ENCODE measurements at regions not wholly inside any gene's neighbourhood (a gene's known extent, or its start where the extent isn't known, plus 50 kb on each side); places are given as distances from the start of the nearest gene placed in this dataset.

DNA sequence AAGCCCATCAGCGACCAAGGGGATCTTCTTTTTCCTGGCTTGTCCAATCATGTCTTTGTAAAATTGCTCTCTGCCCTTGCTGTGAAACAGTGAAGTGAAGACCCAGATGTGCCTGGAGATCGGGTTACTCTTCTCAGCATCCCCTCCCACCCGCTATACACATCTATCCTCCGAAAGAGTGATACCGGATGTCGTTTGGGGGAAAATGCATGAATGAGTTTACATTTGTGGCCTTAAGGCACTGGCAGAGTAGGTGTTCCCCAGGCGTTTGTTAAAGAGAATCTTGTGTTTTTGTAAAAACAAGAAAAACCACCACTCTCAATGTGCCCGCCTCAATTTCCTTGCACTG, 528.3 kb downstream of the CMPK2 start:
- TF ChIP-seq FOXP2 (optimal IDR thresholded peaks at IDR 0.05; ENCODE audit: borderline replicate concordance, extremely low read depth, extremely low read length, insufficient read depth) = no peak
- no peak for TF ChIP-seq POLR2AphosphoS5 (IDR thresholded peaks at IDR 0.05; ENCODE audit: low read depth, low read length)
- no peak for TF ChIP-seq TAF1 (IDR thresholded peaks at IDR 0.05; ENCODE audit: borderline replicate concordance, insufficient read depth, low read length)
- TF ChIP-seq, protein P1, sequence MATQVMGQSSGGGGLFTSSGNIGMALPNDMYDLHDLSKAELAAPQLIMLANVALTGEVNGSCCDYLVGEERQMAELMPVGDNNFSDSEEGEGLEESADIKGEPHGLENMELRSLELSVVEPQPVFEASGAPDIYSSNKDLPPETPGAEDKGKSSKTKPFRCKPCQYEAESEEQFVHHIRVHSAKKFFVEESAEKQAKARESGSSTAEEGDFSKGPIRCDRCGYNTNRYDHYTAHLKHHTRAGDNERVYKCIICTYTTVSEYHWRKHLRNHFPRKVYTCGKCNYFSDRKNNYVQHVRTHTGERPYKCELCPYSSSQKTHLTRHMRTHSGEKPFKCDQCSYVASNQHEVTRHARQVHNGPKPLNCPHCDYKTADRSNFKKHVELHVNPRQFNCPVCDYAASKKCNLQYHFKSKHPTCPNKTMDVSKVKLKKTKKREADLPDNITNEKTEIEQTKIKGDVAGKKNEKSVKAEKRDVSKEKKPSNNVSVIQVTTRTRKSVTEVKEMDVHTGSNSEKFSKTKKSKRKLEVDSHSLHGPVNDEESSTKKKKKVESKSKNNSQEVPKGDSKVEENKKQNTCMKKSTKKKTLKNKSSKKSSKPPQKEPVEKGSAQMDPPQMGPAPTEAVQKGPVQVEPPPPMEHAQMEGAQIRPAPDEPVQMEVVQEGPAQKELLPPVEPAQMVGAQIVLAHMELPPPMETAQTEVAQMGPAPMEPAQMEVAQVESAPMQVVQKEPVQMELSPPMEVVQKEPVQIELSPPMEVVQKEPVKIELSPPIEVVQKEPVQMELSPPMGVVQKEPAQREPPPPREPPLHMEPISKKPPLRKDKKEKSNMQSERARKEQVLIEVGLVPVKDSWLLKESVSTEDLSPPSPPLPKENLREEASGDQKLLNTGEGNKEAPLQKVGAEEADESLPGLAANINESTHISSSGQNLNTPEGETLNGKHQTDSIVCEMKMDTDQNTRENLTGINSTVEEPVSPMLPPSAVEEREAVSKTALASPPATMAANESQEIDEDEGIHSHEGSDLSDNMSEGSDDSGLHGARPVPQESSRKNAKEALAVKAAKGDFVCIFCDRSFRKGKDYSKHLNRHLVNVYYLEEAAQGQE (IDR thresholded peaks at IDR 0.05; ENCODE audit: insufficient read depth in 1 of 2, low read depth in 2 of 2, low read length in 2 of 2) = no peak
- no peak for TF ChIP-seq SIN3A (IDR thresholded peaks at IDR 0.05; ENCODE audit: borderline replicate concordance, insufficient read depth, low read length)

Measured in PFSK-1 (cell line).